Fibroblast of villous mesenchyme (primary cell): ENCODE measurements at regions not wholly inside any gene's neighbourhood (a gene's known extent, or its start where the extent isn't known, plus 50 kb on each side); places are given as distances from the start of the nearest gene placed in this dataset.
"Not testable (repeated sequence)": the region's sequence is repeated elsewhere in the genome, so short reads cannot be mapped to it uniquely, and the experiment has no call there.

Source experiments
- DNase-seq: peaks from one replicate; pipeline ENCODE4 v3.0.0-alpha.2; 2010; ENCODE audit warnings: low read depth
- H3K4me3 ChIP-seq: 2 replicates; pipeline ENCODE4 v1.5.1; 2011; ENCODE audit warnings: low read depth, mild to moderate bottlenecking, low read length
- CTCF ChIP-seq: IDR thresholded peaks from 2 replicates; pipeline ENCODE4 v1.5.1; 2012; ENCODE audit warnings: low read depth, mild to moderate bottlenecking, low read length; ENCODE audit not compliant: insufficient read depth

GRCh38 chr1:8133190-8133589, 107.1 kb upstream of the ERRFI1 start:
- no peak for DNase-seq
- TF ChIP-seq CTCF: no peak
- H3K4me3 ChIP-seq: no peak overlapping the region

GRCh38 chr1:8127171-8127641, 101.1 kb upstream of the ERRFI1 start:
- H3K4me3 ChIP-seq: no peak overlapping the region
- peak; percentile 85 for DNase-seq
- TF ChIP-seq CTCF: no peak

GRCh38 chr1:8122477-8123407, 96.6 kb upstream of the ERRFI1 start:
- H3K4me3 ChIP-seq: no peak overlapping the region
- no peak for TF ChIP-seq CTCF
- peak; percentile 93 for DNase-seq

GRCh38 chr1:8122160-8122476, 96.0 kb upstream of the ERRFI1 start:
- no peak overlapping the region for H3K4me3 ChIP-seq
- peak; percentile 83 for DNase-seq
- TF ChIP-seq CTCF: no peak

GRCh38 chr1:8121261-8122159, 95.4 kb upstream of the ERRFI1 start:
- TF ChIP-seq CTCF: no peak
- no peak overlapping the region for H3K4me3 ChIP-seq
- peak; percentile 96 for DNase-seq

- peak; percentile 64 for DNase-seq
- H3K4me3 ChIP-seq: no peak overlapping the region
- no peak for TF ChIP-seq CTCF
Measured at GRCh38 chr1:8120693-8121260, 94.7 kb upstream of the ERRFI1 start.

GRCh38 chr1:8118736-8119135, 92.6 kb upstream of the ERRFI1 start:
- DNase-seq: peak; percentile 10
- not testable (repeated sequence) for H3K4me3 ChIP-seq
